GM23248 (cell line): ENCODE measurements at regions not wholly inside any gene's neighbourhood (a gene's known extent, or its start where the extent isn't known, plus 50 kb on each side); places are given as distances from the start of the nearest gene placed in this dataset.

Source experiments
- EZH2 ChIP-seq: fragments of 200-600 bp; sonication (generic); IDR thresholded peaks from 2 replicates; pipeline ENCODE4 v1.6.1; 2018; ENCODE audit warnings: antibody characterized with exemption, mild to moderate bottlenecking; ENCODE audit not compliant: insufficient read depth, poor library complexity, severe bottlenecking
- EZH2phosphoT487 ChIP-seq: fragments of 200-600 bp; sonication (generic); IDR thresholded peaks from 2 replicates; pipeline ENCODE4 v1.6.1; 2018; ENCODE audit warnings: antibody characterized with exemption, moderate library complexity, mild to moderate bottlenecking, low read depth; ENCODE audit not compliant: insufficient read depth

DNA sequence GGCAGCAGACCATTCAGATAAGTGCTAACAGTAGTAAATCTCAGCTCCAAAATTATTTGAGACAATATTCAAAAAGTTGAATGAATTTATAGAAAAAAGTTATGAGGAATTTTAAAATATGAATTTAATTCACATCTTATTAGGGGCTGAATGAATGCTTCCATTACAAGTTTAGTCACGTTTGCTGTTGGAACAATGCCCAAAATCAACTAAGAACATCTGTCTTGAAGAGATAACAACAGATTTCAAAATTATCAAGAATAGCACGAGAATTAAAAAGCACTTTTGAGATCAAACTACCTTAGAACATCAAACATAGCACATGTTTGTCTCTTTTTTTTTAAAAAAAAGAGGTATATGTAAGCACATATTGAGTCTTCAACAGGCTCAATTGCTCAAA is 115.4 kb upstream of the PPFIA2 start:
- TF ChIP-seq EZH2 (no peak), EZH2phosphoT487 (no peak)
